HG03280 (cell line): ENCODE measurements at regions not wholly inside any gene's neighbourhood (a gene's known extent, or its start where the extent isn't known, plus 50 kb on each side); places are given as distances from the start of the nearest gene placed in this dataset.

Experiments
- ATAC-seq: cut with Tn5 transposase; IDR thresholded peaks from one replicate; pipeline ENCODE4 v1.9.1; 2021; ENCODE audit warnings: mild to moderate bottlenecking, moderate library complexity; ENCODE audit not compliant: unreplicated experiment

DNA sequence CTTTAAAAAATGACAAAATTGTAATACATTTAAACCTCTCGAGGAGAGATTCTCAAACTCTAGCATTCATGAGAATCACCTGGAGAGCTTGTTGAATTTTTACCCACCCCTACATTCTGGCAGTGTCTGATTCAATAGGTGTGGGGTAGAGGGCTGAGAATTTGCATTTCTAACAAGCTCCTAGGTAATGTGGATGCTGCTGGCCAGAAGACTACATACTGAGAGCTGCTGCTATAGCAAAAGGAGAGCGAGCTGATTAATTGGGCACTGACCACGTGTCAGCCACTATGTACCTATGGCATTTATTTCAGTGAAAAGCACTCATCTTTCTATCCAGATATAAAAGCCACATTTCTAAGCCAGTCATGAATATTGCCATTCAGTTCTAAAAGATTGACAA, 169.0 kb upstream of the NRSN1 start:
- no peak for ATAC-seq

DNA sequence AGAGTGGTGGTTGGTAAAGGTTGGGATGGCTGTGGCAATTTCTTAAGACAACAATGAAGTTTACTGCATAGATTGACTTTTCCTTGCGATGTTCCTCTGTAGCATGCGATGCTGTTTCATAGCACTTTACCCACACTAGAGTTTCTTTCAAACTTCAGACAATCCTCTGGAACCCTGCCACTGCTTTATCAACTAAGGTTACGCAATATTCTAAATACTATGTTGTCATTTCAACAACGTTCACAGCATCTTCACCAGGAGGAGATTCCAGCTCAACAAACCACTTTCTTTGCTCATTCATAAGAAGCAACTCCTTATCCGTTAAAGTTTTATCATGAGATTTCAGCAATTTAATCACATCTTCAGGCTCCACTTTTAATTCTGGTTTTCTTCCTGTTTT, 161.2 kb upstream of the NRSN1 start:
- ATAC-seq = no peak

DNA sequence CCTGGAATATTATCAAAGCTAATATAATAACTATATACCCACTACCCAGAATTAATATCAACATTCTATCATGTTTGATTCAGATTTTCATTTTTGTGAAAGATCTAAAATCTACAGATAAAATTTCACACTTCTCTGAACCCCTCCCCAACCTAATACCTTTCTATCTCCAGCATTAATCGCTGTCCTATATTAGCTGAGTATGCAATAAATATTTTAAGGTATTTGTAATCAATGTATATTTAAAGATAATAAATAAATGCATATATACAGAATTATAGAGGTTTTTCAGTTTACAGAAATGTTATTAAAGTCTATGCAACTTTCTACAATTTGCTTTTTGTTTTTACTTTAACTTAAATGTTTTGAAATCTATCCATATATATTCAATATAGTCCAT, 156.7 kb upstream of the NRSN1 start:
- ATAC-seq = no peak

DNA sequence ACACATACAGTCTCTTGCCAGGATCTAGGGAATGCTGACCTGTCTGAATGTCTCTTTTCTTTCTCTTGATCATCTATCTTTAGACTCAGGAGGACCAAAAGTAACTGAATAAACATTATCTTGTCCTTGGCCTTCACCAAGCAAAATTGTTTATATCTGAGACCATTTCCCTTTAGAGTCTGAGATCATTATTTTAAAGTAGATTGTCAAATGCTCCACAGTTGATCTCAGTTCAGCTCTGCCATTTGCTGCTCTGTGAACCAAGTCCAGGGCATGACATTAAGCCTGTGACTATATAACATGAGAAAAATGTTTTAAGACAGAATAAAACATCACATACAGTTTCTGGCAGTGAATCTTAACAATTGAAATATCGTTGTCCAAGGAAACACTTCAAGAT, 148.3 kb upstream of the NRSN1 start:
- ATAC-seq = no peak

DNA sequence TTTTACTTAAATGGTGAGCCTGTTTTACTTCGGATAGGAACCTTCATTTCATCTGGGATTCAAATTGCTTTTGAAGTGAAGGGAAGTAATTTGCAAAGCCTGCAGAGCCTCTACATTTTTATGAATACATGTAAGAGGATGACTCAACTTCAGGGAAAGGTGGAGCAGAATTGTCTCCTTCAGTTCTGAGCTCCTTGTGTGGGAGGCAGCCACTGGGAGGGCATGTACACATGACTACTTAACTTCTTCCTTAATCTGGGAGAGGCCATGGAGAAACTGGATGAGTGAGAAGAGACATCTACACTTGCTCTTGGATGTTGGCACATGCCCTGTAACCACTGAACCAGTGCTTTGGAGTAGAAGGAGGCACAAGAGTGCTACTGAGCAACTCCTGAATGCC, 145.1 kb upstream of the NRSN1 start:
- ATAC-seq = no peak

DNA sequence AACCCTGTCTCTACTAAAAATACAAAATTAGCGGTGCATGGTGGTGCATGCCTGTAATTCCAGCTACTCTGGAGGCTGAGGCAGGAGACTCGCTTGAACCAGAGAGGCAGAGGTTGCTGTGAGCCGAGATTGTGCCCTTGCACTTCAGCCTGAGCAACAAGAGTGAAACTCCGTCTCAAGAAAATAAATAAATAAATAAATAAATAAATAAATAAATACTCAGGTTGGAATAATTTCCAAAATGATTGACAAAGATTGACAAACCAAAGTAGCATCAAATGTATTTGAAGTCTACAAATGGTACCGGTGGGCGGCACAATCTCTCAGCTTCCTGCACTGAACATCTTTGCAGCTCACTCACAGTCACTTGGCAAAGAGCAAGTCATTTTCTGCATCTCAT, 144.1 kb upstream of the NRSN1 start:
- ATAC-seq = no peak

DNA sequence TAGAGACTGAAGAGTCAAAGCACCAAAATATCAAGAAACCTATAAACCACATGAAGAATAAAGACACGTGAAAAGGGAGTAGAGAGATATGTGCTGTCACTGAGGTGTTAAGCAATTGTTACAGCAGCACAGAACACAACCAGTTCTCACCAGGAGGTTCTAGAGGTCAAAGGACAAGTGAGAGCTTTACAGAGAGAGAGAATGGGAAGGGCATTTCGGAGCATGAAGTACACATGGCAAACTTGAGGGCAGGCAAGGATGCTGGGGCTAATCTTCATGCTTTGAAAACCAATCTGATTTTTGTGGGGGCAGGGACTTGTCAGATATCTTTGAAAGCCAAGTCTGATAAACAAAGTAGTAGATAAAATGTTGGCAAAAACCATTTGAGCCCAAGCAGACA, 142.3 kb upstream of the NRSN1 start:
- no peak for ATAC-seq

DNA sequence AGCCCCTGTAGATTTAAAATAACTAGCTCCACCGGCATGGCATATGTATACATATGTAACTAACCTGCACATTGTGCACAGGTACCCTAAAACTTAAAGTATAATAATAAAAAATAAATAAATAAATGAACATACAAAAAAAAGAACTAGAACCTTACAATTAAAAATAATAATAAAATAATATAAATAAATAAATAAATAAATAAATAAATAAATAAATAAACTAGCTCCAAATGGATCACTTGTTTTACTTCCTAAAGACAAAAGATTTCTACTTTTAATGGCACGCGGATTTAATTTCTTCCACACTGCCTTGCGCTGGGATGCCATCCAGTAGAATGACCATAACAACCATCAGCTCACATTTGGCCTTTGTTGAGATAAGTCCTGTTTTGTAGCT, 141.0 kb upstream of the NRSN1 start:
- no peak for ATAC-seq

DNA sequence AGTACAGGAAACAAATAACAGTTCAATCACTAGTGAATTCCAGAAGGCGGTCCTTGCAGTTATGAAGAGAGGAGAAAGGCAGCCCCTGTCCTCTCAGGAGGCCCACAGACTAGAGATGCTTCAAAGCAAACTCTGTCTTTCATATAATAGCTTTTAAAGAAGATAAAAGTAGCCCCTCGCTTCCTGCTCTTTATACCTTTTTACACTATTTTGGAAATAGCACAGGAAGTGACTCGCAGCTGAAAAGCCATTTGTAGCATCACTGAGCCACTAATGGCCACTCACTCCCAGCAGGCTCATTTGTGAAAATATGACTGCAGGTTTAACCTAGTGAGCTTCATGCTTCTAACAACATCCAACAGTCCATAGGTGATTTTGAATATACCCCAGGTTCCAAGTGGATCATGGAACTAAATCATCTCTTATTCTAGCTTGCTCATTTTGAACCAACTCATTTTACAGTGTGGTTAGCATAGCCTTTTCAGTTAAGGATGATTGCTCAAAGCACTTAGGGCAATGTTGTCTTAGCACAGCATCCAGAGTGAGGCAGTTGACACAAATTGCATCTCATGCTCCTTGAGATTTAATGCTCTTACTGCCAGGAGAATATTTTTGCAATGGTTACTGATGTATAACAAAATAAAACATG, 136.0 kb upstream of the NRSN1 start:
- no peak for ATAC-seq

DNA sequence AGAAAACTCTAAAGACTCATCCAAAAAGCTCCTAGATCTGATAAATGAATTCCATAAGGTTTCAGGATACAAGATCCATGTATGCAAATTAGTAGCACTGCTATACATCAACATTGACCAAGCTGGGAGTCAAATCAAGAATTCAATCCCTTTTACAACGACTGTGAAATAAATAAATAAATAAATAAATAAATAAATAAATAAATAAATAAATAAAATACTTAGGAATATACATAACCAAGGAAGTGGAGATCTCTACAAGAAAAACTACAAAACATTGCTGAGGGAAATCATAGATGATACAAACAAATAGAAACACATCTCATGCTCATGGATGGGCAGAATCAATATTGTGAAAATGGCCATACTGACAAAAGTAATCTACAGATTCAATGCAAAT, 132.0 kb upstream of the NRSN1 start:
- ATAC-seq = no peak

DNA sequence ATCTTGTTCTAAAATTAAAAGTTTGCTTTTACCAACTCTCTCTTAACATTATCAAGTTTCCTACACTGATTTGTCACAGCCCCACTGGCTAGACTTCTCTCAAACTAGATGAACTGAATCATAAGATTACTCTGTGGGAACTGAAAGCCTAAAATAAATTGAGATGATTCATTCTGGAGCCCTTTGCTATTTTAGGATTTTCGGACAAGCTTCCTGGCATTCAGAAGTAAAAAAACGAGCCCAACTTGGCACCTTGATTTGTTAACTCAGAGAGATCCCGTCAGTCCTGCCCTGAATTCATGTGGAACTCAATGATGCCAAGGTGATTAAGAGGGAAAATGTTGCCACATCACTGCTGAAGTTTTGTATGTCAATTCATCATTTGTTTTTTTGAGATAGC, 122.0 kb upstream of the NRSN1 start:
- no peak for ATAC-seq

DNA sequence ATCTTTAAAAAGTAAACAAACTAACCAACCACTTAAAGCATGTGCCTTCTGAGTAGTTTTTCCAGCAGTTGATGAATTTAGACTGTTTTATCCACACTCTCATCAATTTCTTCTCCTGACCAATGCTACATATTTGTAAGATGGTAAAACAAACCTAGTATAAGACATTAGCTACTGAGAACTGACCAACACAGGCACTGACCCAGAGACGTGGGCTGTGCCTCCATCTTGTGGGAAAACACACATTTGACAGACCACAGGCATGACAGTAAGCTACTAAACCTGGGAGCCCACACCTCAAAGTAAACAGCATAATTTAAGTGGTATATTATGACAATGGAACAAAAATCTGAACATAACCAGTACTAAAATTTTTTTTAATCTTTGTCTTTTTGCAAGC, 121.4 kb upstream of the NRSN1 start:
- ATAC-seq = no peak

DNA sequence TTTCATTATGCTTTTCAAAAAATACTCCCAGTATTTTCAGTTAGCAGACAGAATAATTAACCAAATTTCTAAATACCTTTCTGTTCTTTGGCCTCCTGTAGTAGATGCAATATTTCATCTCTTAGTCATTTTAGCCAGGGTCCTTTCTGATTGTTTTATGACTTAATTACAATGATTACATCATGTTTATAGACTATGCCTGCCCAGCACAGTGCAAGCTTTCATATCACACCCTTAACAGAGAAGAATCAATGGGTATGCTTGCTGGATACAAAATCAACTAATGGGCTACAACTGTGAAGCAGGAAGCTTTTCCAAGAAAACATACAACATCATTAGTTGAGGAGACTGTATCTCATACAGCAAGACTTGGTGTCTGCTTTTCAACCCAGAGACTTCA, 119.8 kb upstream of the NRSN1 start:
- ATAC-seq = no peak

DNA sequence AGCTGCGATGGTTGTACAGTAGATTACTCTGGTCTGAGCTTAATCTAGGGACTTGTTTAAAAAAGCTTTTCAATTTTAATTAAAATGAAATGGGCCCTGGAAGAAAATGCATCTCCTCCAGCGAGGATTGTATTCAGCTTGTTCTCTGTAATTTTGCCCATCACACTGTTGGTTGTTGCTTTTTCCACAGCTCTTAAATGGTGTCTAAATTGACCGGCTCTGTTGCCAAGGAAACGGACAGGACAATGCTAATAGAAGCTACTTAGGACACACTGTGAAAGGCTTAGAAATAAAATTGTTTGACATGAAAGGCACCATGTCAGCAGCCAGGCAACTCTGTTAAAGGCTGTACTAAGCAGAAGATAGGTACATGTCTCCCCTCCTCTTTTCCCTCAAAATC, 116.7 kb upstream of the NRSN1 start:
- no peak for ATAC-seq

DNA sequence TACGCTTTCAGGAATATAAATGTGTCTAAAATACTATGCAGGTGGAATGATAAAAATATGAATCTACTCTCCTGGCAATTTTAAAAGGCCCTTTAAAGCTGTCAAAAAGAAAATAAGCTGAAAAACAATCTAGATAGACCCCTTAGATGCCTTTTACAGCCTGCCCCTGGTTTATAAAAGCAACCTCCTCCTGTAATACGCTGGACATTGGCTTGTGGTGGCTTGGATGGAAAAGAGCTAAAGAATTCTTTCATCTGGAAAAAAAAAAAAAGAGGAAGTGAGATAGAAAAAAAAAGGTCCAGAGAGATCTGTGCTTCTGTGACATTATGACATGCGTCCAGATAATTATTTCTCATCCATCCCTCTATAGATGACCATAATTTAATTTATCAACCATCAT, 115.9 kb upstream of the NRSN1 start:
- no peak for ATAC-seq

DNA sequence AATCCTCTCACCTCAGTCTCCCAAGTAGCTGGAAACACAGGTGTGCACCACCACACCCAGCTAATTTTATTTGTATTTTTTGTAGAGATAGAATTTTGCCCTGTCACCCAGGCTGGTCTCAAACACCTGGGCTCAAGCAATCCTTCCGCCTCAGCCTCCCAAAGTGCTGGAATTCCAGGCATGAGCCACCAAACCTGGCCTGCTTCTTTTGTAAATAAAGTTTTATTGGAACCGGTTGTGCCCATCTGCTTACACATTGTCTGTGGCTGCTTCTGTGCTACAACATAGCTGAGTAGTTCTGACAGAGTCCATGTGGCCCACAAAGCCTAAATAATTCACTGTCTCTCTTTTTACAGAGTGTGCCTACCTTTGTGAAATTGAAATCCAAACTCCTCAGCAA, 109.7 kb upstream of the NRSN1 start:
- no peak for ATAC-seq

DNA sequence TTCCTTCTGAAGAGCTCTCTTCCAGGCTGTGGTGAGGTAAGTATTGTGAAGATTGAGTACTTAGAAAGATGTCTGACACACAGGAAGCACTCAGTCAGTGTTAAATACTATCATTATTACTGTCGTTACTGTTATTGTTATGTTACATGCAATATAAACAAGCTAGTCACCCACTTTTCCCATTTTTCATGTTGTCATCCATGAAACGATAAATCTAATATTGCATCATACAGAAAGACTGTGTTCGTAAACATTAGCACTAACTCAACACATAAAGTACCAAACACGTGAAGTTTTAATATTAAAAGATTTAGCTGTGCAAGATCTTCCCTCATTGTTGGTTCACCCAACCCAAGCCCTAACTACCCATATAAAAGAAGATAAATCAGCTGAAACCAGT, 109.2 kb upstream of the NRSN1 start:
- ATAC-seq = no peak

DNA sequence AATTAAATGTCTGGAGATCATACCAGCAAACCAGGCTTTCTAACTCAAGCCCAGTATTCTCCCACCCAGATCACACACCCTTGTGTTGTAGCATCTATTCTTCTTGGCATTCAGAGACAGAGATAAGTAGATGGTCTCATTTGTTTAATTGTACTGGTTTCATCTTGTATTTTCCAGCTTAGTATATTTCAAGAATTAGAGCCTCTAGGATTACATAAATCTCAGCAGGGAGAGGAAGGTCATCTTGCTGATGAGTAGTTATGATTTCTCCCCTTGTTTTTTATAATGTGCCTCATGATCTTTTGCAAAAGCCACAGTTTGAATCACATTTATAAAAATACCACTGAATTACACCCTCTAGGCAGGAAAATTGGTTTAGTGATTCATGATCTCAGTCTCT, 106.6 kb upstream of the NRSN1 start:
- no peak for ATAC-seq

DNA sequence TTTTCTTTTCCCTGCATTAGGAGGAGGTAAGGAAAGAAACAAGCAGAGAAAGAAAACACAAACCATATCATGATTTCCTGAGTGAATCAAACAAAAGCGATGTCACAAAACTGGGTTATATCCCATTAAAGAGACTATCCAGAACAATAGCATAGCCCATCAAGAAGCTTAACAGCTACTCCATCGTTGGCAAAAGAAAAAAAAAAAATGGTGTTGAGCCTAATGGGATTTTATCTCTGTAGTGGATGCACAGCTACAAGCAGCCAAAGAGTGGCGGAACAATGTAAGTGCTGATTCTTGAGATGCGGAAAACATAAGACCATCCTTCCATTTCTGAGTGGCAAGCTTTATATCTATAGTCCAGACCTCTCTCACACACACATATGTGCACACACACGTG, 106.2 kb upstream of the NRSN1 start:
- no peak for ATAC-seq

DNA sequence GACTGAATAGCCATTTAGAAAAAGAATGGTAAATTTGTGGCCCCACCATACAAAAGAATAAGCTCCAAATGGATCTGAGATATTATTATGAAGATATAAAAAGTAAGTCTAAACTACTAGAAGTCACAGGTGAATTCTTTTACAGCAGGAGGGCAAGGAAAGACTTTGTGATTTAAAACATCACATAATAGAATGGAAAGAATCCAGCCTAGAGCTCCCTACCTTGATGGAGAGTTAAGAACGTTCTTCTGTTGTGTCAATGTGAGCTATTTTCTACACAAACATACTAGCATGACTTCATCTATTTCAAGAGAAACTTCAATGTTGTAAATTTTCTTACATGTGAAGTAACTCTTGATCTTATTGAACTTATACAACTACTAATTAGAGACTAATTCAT, 100.0 kb upstream of the NRSN1 start:
- no peak for ATAC-seq

DNA sequence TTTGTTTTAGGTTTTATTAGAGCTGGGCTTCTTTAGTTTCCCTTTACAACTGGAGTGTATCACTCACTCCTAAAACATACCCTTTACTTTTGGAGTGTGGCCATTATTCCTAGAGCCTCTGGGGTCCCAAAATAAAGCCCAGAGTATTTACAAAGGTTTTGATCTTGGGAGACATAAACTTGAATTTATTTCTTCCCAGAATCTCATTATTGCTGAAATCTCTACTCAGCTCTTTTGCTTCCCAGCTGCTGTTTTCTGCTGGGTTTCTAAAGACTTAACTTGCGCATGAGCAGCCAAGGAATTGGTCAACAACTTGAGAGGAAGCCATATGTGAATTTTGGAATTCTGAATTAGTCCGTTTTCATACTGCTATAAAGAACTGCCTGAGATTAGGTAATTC, 94.5 kb upstream of the NRSN1 start:
- no peak for ATAC-seq

DNA sequence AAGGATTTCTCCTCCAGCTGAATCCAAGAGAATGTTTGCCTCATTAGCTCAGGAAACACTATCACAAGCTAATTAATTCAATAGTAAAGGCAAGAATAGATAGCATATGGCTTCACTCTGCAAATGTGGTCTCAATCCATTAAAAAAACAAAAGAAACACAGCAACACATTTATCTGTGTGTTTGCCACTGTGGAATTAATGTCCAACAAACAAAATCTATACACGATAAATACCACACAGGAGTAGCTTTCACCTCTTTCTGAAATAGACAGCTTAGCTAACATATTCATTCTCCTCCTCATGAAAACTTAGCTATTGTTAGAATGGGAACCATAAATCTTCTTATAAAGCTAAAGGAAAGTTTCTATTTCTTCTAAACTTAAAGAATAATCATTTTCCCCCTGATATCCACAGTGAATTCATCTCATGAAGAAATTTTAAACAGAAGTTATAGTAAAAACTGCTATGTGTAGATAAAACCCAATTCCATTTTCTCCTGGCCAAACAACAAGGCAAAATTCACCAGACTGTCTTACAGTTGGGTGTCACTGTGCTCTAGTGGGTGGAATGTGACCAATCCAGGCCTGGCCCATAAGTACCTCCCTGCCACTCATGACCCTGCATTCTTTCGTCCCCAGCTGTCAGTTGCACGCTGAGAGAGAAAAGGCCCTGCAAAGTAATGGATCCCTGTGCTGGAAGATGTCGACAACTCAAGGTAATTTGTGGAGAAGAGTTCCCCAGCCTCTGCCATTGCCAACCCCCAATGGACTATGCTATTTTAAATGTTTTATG, 92.9 kb upstream of the NRSN1 start:
- no peak for ATAC-seq

DNA sequence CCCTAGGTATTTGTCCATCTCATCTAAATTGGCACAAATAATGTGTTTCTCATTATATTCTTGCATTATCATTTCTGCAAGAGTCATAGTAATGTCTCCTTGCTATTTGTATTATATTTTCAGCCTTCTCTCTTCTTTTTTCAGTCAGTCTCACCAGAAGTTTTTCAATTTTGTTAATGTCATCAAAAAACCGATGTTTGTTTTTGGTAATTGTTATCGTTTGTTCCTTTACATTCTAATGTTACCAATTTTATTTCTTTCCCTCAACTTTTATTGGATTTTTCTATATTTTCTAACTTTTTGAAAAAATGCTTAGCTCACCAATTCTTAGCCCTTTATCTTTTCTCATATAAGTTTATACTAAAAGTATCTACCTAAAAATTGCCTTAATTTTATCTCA, 82.2 kb upstream of the NRSN1 start:
- no peak for ATAC-seq
